HEK293T (cell line): ENCODE measurements at regions not wholly inside any gene's neighbourhood (a gene's known extent, or its start where the extent isn't known, plus 50 kb on each side); places are given as distances from the start of the nearest gene placed in this dataset.
"Not testable (repeated sequence)": the region's sequence is repeated elsewhere in the genome, so short reads cannot be mapped to it uniquely, and the experiment has no call there.

Source experiments
- CTCF ChIA-PET: fragments of 350-600 bp; formaldehyde crosslinking; extraction: SDS; loops from one replicate; lab custom pipeline; 2021; ENCODE audit warnings: antibody characterized with exemption, inconsistent platforms; lab: Yijun Ruan, JAX
- POLR2A ChIA-PET: fragments of 350-600 bp; formaldehyde crosslinking; extraction: SDS; loops from one replicate; lab custom pipeline; 2020; ENCODE audit warnings: antibody characterized with exemption, inconsistent platforms; lab: Yijun Ruan, JAX
- DNase-seq: peaks from one replicate; pipeline ENCODE4 v3.0.0; 2012; ENCODE audit warnings: mixed read lengths; ENCODE audit errors: extremely low spot score
- ARNT ChIP-seq: fragments of 450-650 bp; IDR thresholded peaks from 2 replicates; pipeline ENCODE4 v1.6.1; 2017; ENCODE audit warnings: mild to moderate bottlenecking
- BHLHE40 ChIP-seq: fragments of 450-650 bp; IDR thresholded peaks from 2 replicates; pipeline ENCODE4 v1.6.1; 2016; ENCODE audit warnings: mild to moderate bottlenecking, moderate library complexity, borderline replicate concordance
- CTBP1 ChIP-seq: fragments of 450-650 bp; IDR thresholded peaks from 2 replicates; pipeline ENCODE4 v1.6.1; 2016; ENCODE audit warnings: borderline replicate concordance
- ELF4 ChIP-seq: fragments of 450-650 bp; IDR thresholded peaks from 2 replicates; pipeline ENCODE4 v1.6.1; 2017; ENCODE audit warnings: antibody characterized with exemption
- FOXA1 ChIP-seq: fragments of 450-650 bp; IDR thresholded peaks from 2 replicates; pipeline ENCODE4 v1.6.1; 2016; ENCODE audit warnings: mild to moderate bottlenecking
- FOXK2 ChIP-seq: fragments of 450-650 bp; IDR thresholded peaks from 2 replicates; pipeline ENCODE4 v1.6.1; 2016; ENCODE audit warnings: mild to moderate bottlenecking
- FOXM1 ChIP-seq: fragments of 450-650 bp; IDR thresholded peaks from 2 replicates; pipeline ENCODE4 v1.6.1; 2017; ENCODE audit warnings: mild to moderate bottlenecking, borderline replicate concordance
- HDGF ChIP-seq: fragments of 450-650 bp; IDR thresholded peaks from 2 replicates; pipeline ENCODE4 v1.6.1; 2017; ENCODE audit warnings: antibody characterized with exemption, borderline replicate concordance
- L3MBTL2 ChIP-seq: fragments of 450-650 bp; conservative IDR thresholded peaks from 2 replicates; pipeline ENCODE4 v1.6.1; 2016; ENCODE audit warnings: mild to moderate bottlenecking
- LEF1 ChIP-seq: fragments of 450-650 bp; IDR thresholded peaks from 2 replicates; pipeline ENCODE4 v1.6.1; 2017; ENCODE audit warnings: mild to moderate bottlenecking, borderline replicate concordance
- NFRKB ChIP-seq: fragments of 450-650 bp; IDR thresholded peaks from 2 replicates; pipeline ENCODE4 v1.6.1; 2016; ENCODE audit warnings: mild to moderate bottlenecking, moderate library complexity
- PKNOX1 ChIP-seq: fragments of 450-650 bp; IDR thresholded peaks from 2 replicates; pipeline ENCODE4 v1.6.1; 2016
- SP1 ChIP-seq: fragments of 450-650 bp; IDR thresholded peaks from 2 replicates; pipeline ENCODE4 v1.6.1; 2017
- SUZ12 ChIP-seq: fragments of 450-650 bp; IDR thresholded peaks from 2 replicates; pipeline ENCODE4 v1.6.1; 2016; ENCODE audit warnings: mild to moderate bottlenecking
- TARDBP ChIP-seq: fragments of 450-650 bp; IDR thresholded peaks from 2 replicates; pipeline ENCODE4 v1.6.1; 2016
- ZNF384 ChIP-seq: fragments of 450-650 bp; IDR thresholded peaks from 2 replicates; pipeline ENCODE4 v1.6.1; 2016

DNA sequence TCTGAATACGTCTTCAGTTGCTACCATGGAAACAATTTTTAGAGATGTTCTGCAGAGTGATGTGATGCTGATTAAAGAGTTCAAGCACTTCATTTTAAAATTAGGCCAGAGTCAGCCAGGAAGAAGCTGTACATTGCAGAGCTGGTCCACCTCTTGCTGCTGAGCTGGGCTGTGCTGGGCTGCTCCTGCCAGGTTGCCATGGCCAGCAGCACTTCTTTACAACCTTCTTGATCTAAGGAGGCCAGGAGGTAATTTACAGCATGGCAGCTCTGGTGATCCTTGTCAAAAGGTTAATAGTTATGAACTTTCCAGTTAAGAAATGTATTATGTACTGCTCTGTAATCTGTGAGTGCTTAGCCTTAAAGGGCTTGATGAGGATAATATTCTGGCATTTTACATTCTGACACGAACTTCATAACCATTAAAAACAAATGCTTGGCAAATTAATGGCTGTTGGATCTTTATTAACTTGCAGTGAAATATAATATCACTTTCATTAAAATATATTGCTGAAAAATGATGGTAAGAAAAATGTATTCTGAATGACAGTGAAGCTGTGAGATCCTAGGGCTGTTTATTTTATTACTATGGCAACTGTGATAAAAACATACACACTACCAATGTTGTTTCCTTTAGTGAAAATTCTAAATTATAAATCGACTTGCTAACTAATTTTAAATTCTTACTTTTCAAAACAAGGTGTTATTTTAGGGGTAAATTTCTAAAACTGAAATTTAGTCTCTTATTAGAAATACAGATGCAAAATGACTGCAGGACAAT, 259.7 kb downstream of the RFPL4B start:
- POLR2A ChIA-PET = no interaction called here
- TF ChIP-seq FOXK2 = no peak
- no peak for TF ChIP-seq ZNF384
- no peak for TF ChIP-seq FOXA1
- CTCF ChIA-PET = interaction anchor here (0.7 kb wide), 1 partner anchor 51 kb away, joined by 4 read pairs; no protein-coding TSS in a partner anchor
- DNase-seq = no peak

DNA sequence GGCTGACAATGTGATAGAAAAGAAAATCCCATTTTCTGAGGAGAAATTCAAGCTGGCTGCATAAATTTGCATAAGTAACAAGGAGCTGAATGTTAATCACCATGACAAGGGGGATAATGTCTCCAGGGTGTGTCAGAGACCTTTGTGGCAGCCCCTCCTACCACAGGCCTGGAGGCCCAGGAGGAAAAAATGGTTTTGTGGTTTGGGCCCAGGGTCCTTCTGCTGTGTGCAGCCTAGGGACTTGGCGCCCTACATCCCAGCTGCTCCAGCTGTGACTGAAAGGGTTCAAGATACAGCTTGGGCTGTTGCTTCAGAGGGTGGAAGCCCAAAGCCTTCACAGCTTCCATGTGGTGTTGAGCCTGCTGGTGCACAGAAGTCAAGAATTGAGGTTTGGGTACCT, 261.8 kb downstream of the RFPL4B start:
- DNase-seq, CTCF ChIA-PET, POLR2A ChIA-PET: not testable (repeated sequence)

DNA sequence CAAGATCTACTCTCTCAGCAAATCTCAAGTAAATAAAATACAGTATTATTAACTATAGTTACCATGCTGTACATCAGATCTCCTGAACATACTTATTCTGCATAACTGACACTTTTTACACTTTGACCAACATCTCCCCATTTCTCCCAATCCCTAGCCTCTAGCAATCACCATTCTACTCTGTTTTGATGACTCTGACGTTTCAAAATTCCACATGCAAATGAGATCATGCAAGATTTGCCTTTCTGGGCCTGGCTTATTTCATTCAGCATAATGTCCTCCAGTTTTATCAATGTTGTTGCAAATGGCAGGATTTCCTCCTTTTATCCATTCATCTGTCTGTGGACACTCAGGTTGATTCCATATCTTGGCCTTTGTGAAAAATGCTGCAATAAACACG, 266.3 kb downstream of the RFPL4B start:
- POLR2A ChIA-PET = no interaction called here
- TF ChIP-seq HDGF = no peak
- TF ChIP-seq LEF1 = no peak
- no peak for TF ChIP-seq ARNT
- TF ChIP-seq CTBP1 = no peak
- TF ChIP-seq BHLHE40 = no peak
- TF ChIP-seq SP1 = no peak
- no peak for TF ChIP-seq L3MBTL2
- TF ChIP-seq PKNOX1 = no peak
- TF ChIP-seq SUZ12 = no peak
- TF ChIP-seq NFRKB = no peak
- TF ChIP-seq FOXM1 = no peak
- no peak for TF ChIP-seq FOXA1
- TF ChIP-seq FOXK2 = no peak
- no peak for TF ChIP-seq ELF4
- CTCF ChIA-PET = no interaction called here
- no peak for DNase-seq

DNA sequence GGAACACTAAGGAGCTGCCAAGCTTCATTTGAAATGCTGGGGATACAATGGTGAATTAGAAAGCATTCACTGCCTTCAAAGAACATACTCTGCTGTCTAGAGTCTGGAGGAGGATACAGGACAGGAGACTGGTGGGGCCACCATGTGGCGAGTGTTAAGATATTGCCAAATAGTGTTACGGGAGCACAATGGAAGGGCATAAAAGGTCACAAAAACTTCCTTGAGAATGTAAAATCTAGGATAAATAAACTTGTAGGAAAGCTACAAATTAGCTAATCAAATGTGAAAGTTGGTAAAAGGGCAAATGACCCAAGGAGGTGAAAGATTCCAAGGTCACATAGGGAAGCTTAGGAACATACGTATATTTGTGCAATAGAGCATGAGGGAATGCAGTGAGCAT, 271.7 kb downstream of the RFPL4B start:
- TF ChIP-seq LEF1 = no peak
- TF ChIP-seq CTBP1 = no peak
- TF ChIP-seq NFRKB = no peak
- TF ChIP-seq BHLHE40 = no peak
- TF ChIP-seq HDGF = no peak
- TF ChIP-seq SUZ12 = no peak
- no peak for TF ChIP-seq FOXM1
- TF ChIP-seq ARNT = no peak
- TF ChIP-seq L3MBTL2 = no peak
- TF ChIP-seq SP1 = no peak
- TF ChIP-seq FOXA1 = no peak
- no peak for TF ChIP-seq ELF4
- no peak for TF ChIP-seq ZNF384
- DNase-seq = peak; percentile 28
- CTCF ChIA-PET = interaction anchor here (0.7 kb wide), 1 partner anchor 47 kb away, joined by 3 read pairs; no protein-coding TSS in a partner anchor
- POLR2A ChIA-PET = no interaction called here

- POLR2A ChIA-PET = no interaction called here
- CTCF ChIA-PET = interaction anchor here (0.6 kb wide), 1 partner anchor 193 kb away, joined by 3 read pairs; no protein-coding TSS in a partner anchor
- no peak for DNase-seq
- TF ChIP-seq FOXA1 (no peak), SUZ12 (no peak), ARNT (no peak), PKNOX1 (no peak), FOXK2 (no peak), L3MBTL2 (no peak), ELF4 (no peak), SP1 (no peak), ZNF384 (no peak), CTBP1 (no peak), HDGF (no peak)
Observed at GRCh38 chr6:112620812-112621569, 273.9 kb downstream of the RFPL4B start.

DNA sequence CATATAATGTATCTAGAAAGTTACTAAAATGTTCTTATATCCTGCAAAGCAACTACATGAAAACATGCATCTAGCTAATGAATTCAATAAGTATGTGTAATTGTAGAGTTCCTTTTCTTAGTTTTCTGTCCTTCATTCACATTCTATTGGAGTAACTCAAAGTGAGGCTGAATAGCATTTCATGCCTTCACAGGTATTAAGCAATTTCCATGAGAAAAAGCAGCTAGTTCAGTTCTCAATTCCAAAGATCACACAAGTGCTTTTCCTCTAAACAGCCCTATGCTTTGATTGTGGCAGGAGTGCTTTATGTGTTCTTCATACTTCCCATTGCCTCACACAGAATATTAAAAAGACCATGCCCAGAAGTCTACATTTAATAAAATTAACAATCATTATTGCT, 274.9 kb downstream of the RFPL4B start:
- ChIA-PET CTCF (no interaction called here), POLR2A (no interaction called here)
- TF ChIP-seq FOXK2 (no peak), FOXM1 (no peak), ARNT (no peak), CTBP1 (no peak), HDGF (no peak), FOXA1 (no peak), SUZ12 (no peak), NFRKB (no peak), BHLHE40 (no peak), LEF1 (no peak), L3MBTL2 (no peak), ELF4 (no peak), TARDBP (no peak), ZNF384 (no peak), PKNOX1 (no peak), SP1 (no peak)
- DNase-seq = no peak
